GM12891 (cell line): ENCODE measurements at regions not wholly inside any gene's neighbourhood (a gene's known extent, or its start where the extent isn't known, plus 50 kb on each side); places are given as distances from the start of the nearest gene placed in this dataset.

ENCODE experiments used
- POLR2A ChIP-seq: IDR thresholded peaks from 2 replicates; pipeline ENCODE4 v1.6.1; 2011; ENCODE audit warnings: low read depth, low read length, control low read depth
- POLR2AphosphoS5 ChIP-seq: IDR thresholded peaks from 2 replicates; pipeline ENCODE4 v1.6.1; 2011; ENCODE audit warnings: low read depth, low read length, control low read depth
- TAF1 ChIP-seq: IDR thresholded peaks from 2 replicates; pipeline ENCODE4 v1.6.1; 2011; ENCODE audit warnings: low read depth, low read length, control low read depth

DNA sequence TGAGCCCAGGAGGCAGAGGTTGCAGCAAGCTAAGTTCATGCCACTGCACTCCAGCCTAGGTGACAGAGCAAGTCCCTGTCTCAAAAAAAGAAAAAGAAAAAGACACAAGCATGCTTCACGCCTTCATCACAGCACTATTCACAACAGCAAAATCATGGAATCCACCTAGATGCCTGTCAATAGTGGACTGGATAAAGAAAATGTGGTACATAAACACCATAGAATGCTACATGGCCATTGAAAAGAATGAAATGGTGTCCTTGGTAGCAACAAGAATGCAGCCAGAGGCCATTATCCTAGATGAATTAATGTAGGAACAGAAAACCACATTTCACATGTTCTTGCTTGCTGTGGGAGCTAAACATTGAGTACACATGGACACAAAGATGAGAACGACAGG is 392.6 kb downstream of the EIPR1 start:
- no peak for TF ChIP-seq POLR2A
- no peak for TF ChIP-seq POLR2AphosphoS5
- TF ChIP-seq TAF1: no peak
